ENCODE measurements at regions not wholly inside any gene's neighbourhood (a gene's known extent, or its start where the extent isn't known, plus 50 kb on each side); places are given as distances from the start of the nearest gene placed in this dataset.
"Not testable (repeated sequence)": the region's sequence is repeated elsewhere in the genome, so short reads cannot be mapped to it uniquely, and the experiment has no call there.

- DNase-seq (ENCODE audit: low read depth): no peak
Observed at GRCh38 chr10:85448716-85449115, 917.9 kb downstream of the GRID1 start.

DNA sequence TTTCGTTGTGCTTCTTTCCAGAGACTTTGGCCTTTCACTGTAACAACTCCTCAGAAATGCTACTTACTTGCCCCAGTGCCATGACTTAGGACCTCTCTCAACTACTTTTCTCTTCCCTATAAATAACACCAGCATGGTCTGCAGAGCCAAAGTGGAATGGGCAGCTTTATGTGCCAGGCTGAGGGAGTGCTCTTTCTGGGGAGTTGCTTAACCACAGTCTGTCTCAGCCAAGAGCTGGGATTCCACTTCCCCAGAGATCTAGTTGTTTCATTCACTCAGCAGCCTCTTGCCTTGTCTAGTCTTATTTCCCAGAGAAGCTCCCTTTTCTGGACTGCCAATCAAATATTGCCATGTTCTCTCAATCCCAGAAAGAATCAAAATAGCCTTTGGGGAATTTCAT, 912.2 kb downstream of the GRID1 start:
- DNase-seq (ENCODE audit: low read depth): no peak

GRCh38 chr10:85457191-85457590, 909.4 kb downstream of the GRID1 start:
- no peak for DNase-seq (ENCODE audit: low read depth)

DNA sequence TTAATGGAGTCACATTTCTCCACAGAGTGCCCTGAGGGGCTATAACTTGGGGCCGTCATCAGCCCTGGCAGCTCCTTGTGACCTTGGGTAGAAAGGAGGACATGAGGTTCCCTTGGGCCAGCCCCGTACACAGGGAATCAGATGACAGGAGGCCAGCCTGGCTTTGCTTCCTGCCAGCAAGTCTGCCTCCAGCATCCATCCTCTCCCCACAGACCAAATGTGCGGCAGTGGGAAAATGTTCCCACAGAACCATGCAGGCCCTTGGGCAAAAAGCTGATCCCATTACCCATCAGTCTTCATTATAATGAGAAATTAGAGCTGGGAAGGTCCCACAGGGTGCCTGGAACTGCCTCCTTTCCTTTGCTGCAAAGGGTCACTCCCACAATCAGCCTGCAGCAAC, 908.3 kb downstream of the GRID1 start:
- no peak for DNase-seq (ENCODE audit: low read depth)

GRCh38 chr10:85459906-85460305, 906.7 kb downstream of the GRID1 start:
- no peak for DNase-seq (ENCODE audit: low read depth)

GRCh38 chr10:85464336-85464735, 902.3 kb downstream of the GRID1 start:
- DNase-seq (ENCODE audit: low read depth): no peak

GRCh38 chr10:85477979-85478378, 888.6 kb downstream of the GRID1 start:
- no peak for DNase-seq (ENCODE audit: low read depth)

DNA sequence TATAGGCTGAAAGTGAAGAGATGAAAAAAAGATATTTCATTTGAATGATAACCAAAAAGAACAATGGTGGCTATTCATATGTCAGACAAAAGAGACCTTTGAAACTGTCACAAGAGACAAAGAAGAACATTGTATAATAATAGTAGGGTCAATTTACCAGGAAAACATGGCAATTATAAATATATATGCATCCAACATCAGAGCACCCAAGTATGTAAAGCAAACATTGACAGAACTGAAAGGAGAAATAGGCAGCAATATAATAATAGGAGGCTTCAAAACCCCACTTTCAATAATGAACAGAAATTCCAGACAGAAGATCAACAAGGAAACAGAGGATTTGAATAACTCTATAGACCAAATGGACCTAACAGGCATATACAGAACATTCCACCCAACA, 876.2 kb downstream of the GRID1 start:
- no peak for DNase-seq (ENCODE audit: low read depth)

- no peak for DNase-seq (ENCODE audit: low read depth)
Observed at GRCh38 chr10:85491652-85492051, 874.9 kb downstream of the GRID1 start.

- DNase-seq (ENCODE audit: low read depth): no peak
Observed at GRCh38 chr10:85492684-85493083, 873.9 kb downstream of the GRID1 start.

GRCh38 chr10:85493703-85494102, 872.9 kb downstream of the GRID1 start:
- no peak for DNase-seq (ENCODE audit: low read depth)

DNA sequence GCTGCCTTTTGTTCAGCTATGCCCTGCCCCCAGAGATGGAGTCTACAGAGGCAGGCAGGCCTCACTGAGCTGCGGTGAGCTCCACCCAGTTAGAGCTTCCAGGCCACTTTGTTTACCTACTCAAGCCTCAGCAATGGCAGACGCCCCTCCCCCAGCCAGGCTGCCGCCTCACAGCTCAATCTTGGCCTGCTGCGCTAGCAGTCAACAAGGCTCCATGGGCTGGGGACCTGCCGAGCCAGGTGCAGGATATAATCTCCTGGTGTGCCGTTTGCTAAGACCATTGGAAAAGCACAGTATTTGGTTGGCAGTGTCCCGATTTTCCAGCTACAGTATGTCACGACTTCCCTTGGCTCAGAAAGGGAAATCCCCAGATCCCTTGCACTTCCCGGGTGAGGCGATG, 862.0 kb downstream of the GRID1 start:
- not testable (repeated sequence) for DNase-seq (ENCODE audit: low read depth)

- DNase-seq (ENCODE audit: low read depth): no peak
Observed at GRCh38 chr10:85508159-85508558, 858.4 kb downstream of the GRID1 start.

DNA sequence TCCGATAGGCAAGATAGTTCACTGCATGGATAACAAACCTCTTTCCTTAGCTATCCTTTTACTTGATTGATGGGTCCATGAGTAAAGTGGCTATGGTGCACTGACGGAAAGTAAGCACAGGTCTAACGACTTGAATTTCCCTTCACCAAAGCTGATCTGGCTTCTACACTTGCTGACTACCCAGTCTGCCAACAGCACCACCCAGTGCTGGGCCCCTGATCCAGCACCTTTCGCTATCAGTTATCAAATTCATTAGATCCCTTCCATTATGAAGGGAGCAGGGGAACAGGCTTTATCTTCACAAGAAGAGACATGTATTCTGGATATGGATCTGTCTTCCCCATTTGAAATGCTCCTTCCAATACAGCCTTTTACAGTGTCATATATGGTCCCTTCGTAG, 855.9 kb downstream of the GRID1 start:
- DNase-seq (ENCODE audit: low read depth): no peak

DNA sequence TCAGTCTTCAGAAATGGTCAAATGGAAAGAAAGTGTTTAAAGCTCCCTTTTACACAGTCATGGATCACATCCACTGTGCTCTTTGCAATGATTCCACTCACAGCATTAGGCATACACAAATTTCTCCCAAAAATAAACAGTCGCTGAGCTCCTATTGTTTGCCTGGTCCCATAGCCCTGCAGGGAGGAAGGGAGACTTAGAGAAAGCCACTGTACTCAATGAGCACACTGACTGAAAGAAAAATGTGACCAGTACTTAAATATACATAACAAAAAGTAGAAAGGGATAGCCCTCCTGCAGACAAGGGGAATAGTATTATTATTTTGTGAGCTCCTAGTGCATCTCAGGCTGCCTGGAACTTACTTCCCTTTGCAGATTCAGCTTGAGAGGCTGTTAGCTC, 853.2 kb downstream of the GRID1 start:
- no peak for DNase-seq (ENCODE audit: low read depth)

DNA sequence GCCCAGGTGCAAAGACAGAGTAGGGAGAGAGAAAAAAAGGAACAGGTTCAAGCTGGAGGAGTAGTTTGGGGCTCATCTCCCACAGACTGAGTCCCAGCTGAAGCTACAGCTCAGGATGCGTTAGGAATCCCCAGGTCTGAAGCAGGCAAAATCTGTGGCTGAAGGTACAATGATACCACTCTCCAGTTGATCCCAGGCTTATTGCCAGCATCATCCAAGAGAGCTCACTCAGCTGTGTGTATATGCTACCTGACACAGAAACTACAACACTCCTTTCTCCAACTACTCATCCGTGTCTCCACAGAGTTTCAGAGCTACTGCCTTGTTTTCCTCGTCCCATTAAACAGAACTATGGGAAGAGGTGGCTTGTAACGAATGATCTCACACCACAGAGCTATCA, 851.3 kb downstream of the GRID1 start:
- no peak for DNase-seq (ENCODE audit: low read depth)

DNA sequence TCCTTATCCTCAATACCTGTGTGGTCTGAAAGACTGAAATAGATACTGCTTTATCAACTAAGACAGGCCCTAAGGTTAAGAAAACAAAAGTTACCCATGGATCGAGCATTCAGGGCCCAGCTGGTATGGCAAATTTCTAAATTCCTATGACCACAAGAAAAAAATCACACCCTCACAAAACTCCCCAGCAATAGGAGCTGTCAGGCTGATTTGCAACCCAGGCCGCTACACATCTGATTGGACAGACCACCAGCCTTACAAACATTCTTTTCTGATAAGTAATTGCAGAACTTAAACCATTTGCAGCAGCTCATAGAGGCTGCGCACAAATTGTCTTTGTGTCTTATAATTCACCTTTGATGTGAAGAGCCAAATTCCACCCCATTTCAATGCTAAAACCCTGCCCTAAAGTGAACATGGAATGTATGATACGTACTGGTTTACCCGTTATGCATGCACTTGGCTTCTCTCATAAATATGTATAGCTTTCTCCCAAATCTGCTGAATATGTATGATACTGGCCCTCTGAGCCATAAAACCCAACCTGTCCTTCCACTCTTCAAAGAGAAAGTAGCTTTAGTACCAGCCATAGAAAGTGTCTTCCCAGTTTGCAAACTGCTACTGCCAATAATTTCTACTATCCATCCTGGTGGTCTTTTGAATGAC, 842.5 kb downstream of the GRID1 start:
- no peak for DNase-seq (ENCODE audit: low read depth)

DNA sequence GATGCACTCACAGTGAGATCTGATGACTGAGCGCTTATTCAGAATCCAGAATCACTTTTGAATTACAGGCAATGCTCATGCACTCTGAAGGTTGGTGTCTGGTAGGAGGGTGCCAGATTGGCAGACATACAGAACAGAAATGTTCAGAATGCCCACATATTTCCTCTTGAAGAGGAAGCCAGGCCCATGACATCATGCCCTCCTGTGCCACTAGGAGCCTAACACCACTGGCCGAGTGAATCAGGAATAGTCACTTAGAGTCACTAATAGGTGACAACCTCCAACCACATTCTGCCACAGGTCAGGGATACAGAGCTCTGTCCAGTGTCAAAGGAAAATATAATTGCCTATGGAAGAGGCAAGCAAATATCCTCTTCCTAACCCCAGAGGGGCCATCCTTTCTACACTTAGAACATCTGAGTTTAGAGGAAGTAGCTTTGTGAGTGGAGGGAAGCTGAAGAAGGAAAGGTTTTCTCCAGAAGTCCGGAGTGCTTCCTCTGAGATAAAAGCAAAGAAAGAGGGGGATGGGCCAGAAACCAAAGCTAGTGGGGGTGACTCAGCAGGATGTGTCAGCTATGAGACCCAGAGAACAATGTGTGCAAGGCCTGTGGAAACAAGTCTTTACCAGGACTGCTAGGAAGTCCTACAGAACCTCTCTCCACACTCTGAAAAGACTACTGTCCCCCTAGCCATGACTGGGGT, 838.8 kb downstream of the GRID1 start:
- no peak for DNase-seq (ENCODE audit: low read depth)

GRCh38 chr10:85528318-85528652, 838.3 kb downstream of the GRID1 start:
- no peak for DNase-seq (ENCODE audit: low read depth)

DNA sequence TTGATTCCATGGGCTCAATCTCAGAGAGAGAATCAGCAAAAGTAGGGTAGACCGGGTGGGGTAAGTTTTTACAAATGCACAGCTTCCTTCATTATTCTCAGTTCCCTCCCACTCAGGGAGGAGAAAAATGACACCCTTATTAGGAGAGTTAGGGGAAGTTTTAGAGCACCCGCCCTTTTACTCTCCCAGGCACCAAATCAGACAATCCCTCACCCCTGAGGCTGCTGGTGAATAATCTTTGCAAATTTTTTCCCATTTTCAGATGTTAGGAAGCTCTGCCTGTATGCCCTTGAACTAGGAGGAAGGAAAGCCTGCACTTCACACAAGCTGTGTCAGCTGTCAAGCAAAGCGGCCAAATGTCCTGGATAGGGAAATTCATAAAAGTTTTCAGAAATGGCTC, 834.9 kb downstream of the GRID1 start:
- DNase-seq (ENCODE audit: low read depth): no peak

- no peak for DNase-seq (ENCODE audit: low read depth)
Observed at GRCh38 chr10:85532773-85533172, 833.8 kb downstream of the GRID1 start.

GRCh38 chr10:85535926-85536325, 830.7 kb downstream of the GRID1 start:
- no peak for DNase-seq (ENCODE audit: low read depth)

- DNase-seq (ENCODE audit: low read depth): no peak
Observed at GRCh38 chr10:85537561-85537960, 829.0 kb downstream of the GRID1 start.

DNA sequence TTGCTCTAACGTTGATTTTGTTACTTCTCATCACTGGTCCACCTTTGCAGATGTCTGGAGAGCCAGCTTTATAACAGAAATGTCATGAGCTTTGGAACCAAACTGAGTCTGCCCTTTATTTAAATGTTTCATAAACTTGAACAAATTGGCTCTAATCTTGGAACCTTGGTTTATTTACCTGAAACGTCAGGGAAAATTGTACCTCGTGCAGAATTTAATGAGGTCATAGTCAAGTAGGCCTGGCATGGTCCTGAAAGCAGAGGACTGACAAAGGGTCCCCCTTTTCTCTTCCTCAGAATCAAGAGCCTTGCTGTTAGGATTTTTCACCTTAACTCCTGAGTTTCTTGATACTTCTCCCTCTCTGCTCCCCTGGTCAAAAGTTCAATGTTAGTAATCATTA, 828.0 kb downstream of the GRID1 start:
- DNase-seq (ENCODE audit: low read depth): no peak
